ENCODE measurements at regions not wholly inside any gene's neighbourhood (a gene's known extent, or its start where the extent isn't known, plus 50 kb on each side); places are given as distances from the start of the nearest gene placed in this dataset.

GRCh38 chr6:94801344-94801743, 776.0 kb upstream of the MANEA start:
- no peak for TF ChIP-seq CTCF (IDR thresholded peaks at IDR 0.05)
- no peak for TF ChIP-seq POLR2A (IDR thresholded peaks at IDR 0.05)
